ENCODE measurements at regions not wholly inside any gene's neighbourhood (a gene's known extent, or its start where the extent isn't known, plus 50 kb on each side); places are given as distances from the start of the nearest gene placed in this dataset.

GRCh38 chr10:90602862-90603610 is 254.8 kb downstream of the HTR7 start:
- peak; percentile 91 for DNase-seq (ENCODE audit: low read depth)

GRCh38 chr10:90604636-90605035 is 253.2 kb downstream of the HTR7 start:
- no peak for DNase-seq (ENCODE audit: low read depth)

- no peak for DNase-seq (ENCODE audit: low read depth)
These were observed 252.3 kb downstream of the HTR7 start for GRCh38 chr10:90605506-90605905.

GRCh38 chr10:90612276-90612675 is 245.6 kb downstream of the HTR7 start:
- DNase-seq (ENCODE audit: low read depth) = no peak

GRCh38 chr10:90614631-90615030 is 243.2 kb downstream of the HTR7 start:
- DNase-seq (ENCODE audit: low read depth) = no peak

GRCh38 chr10:90621577-90621976 is 236.3 kb downstream of the HTR7 start:
- DNase-seq (ENCODE audit: low read depth) = peak; percentile 44

GRCh38 chr10:90635111-90635765 is 222.6 kb downstream of the HTR7 start:
- DNase-seq (ENCODE audit: low read depth) = no peak

GRCh38 chr10:90640756-90641155 is 217.1 kb downstream of the HTR7 start:
- no peak for DNase-seq (ENCODE audit: low read depth)

GRCh38 chr10:90641731-90642130 is 216.1 kb downstream of the HTR7 start:
- peak; percentile 37 for DNase-seq (ENCODE audit: low read depth)

GRCh38 chr10:90642136-90642535 is 215.7 kb downstream of the HTR7 start:
- DNase-seq (ENCODE audit: low read depth) = peak; percentile 85

GRCh38 chr10:90642650-90643049 is 215.2 kb downstream of the HTR7 start:
- peak; percentile 74 for DNase-seq (ENCODE audit: low read depth)

- DNase-seq (ENCODE audit: low read depth) = no peak
These were observed 213.7 kb downstream of the HTR7 start for GRCh38 chr10:90644165-90644564.

- DNase-seq (ENCODE audit: low read depth) = no peak
These were observed 207.0 kb downstream of the HTR7 start for GRCh38 chr10:90650858-90651257.

- DNase-seq (ENCODE audit: low read depth) = peak; percentile 62
These were observed 205.3 kb downstream of the HTR7 start for GRCh38 chr10:90652519-90652918.

GRCh38 chr10:90658791-90659190 is 199.0 kb downstream of the HTR7 start:
- no peak for DNase-seq (ENCODE audit: low read depth)

- no peak for DNase-seq (ENCODE audit: low read depth)
These were observed 191.8 kb downstream of the HTR7 start for GRCh38 chr10:90665905-90666662.

- DNase-seq (ENCODE audit: low read depth) = no peak
These were observed 183.4 kb downstream of the HTR7 start for GRCh38 chr10:90674461-90674860.

GRCh38 chr10:90674928-90675327 is 182.9 kb downstream of the HTR7 start:
- DNase-seq (ENCODE audit: low read depth) = peak; percentile 66

- no peak for DNase-seq (ENCODE audit: low read depth)
These were observed 182.2 kb downstream of the HTR7 start for GRCh38 chr10:90675621-90676020.

Measured in amniotic epithelial cell (primary cell).